Vagina (tissue), 2 donors: ENCODE measurements at regions not wholly inside any gene's neighbourhood (a gene's known extent, or its start where the extent isn't known, plus 50 kb on each side); places are given as distances from the start of the nearest gene placed in this dataset.

Experiments used
- DNase-seq, 2 donors: peaks; one replicate each; pipeline ENCODE4 v3.0.0-alpha.2; 2017; ENCODE audit errors: extremely low spot score in 2 of 2
- H3K27ac ChIP-seq: fragments of 200-600 bp; sonication (generic); one replicate; pipeline ENCODE4 v1.5.1; 2019
- H3K27me3 ChIP-seq: fragments of 200-600 bp; sonication (generic); one replicate; pipeline ENCODE4 v1.5.1; 2019
- H3K36me3 ChIP-seq, 2 donors: fragments of 200-600 bp; sonication (generic); one replicate each; pipeline ENCODE4 v1.5.1; 2017 to 2019
- H3K4me1 ChIP-seq: fragments of 200-600 bp; sonication (generic); one replicate; pipeline ENCODE4 v1.5.1; 2019
- H3K4me3 ChIP-seq, 2 donors: fragments of 200-600 bp; sonication (generic); 1 replicate in 1 of 2; 2 replicates in 1 of 2; pipeline ENCODE4 v1.5.1; 2016 to 2019
- H3K9me3 ChIP-seq: fragments of 200-600 bp; sonication (generic); one replicate; pipeline ENCODE4 v1.5.1; 2019
- POLR2A ChIP-seq, 2 donors: fragments of 450-650 bp; IDR thresholded peaks; one replicate each; pipeline ENCODE4 v1.6.1; 2017; ENCODE audit warnings: antibody characterized with exemption in 2 of 2, mild to moderate bottlenecking in 2 of 2, moderate library complexity in 2 of 2
- POLR2AphosphoS5 ChIP-seq, 2 donors: sonication (generic); formaldehyde crosslinking; IDR thresholded peaks; one replicate each; pipeline ENCODE4 v1.9.0; 2017; ENCODE audit warnings: antibody characterized with exemption in 2 of 2, mild to moderate bottlenecking in 2 of 2, low read depth in 1 of 2; ENCODE audit not compliant: insufficient read depth in 1 of 2
- intact Hi-C: fragments of 100-400 bp; cut with DNase I; formaldehyde crosslinking; loops from one replicate; pipeline ENCODE4 v1.15.1; 2023
- TF ChIP-seq, protein P1 (sequence below), 3 experiments: fragments of 450-650 bp in 2 of 3; fragments of 200-600 bp in 1 of 3; sonication (generic) in 1 of 3; IDR thresholded peaks; one replicate each; pipeline ENCODE4 v1.5.1; 2017 to 2019; ENCODE audit warnings: antibody characterized with exemption in 3 of 3, mild to moderate bottlenecking in 2 of 3, moderate library complexity in 2 of 3

- Histone ChIP-seq H3K4me1 (no peaks in the 10 kb centered on the region), H3K9me3 (no peaks in the 10 kb centered on the region), H3K27me3 (no peaks in the 10 kb centered on the region), H3K4me3 (no peak overlapping the region), H3K36me3 (no peaks in the 10 kb centered on the region), H3K27ac (no peak overlapping the region)
- no peak for TF ChIP-seq POLR2AphosphoS5 (IDR thresholded peaks at IDR 0.05; ENCODE audit: insufficient read depth in 1 of 2, low read depth in 1 of 2)
- intact Hi-C loops: no loop called here
- DNase-seq: peak in 1 of 2 donors; percentile 60
These were observed 71.5 kb upstream of the SFSWAP start for GRCh38 chr12:131639270-131639940.

GRCh38 chr12:131640525-131640924 is 70.4 kb upstream of the SFSWAP start:
- no peaks in the 10 kb centered on the region for H3K27me3 ChIP-seq
- no peaks in the 10 kb centered on the region for H3K4me1 ChIP-seq
- intact Hi-C loops: loop anchor here (5.0 kb wide), 1 partner anchor 333 kb away; no protein-coding TSS in a partner anchor
- H3K36me3 ChIP-seq: no peaks in the 10 kb centered on the region
- H3K27ac ChIP-seq: no peak overlapping the region
- TF ChIP-seq, protein P1, sequence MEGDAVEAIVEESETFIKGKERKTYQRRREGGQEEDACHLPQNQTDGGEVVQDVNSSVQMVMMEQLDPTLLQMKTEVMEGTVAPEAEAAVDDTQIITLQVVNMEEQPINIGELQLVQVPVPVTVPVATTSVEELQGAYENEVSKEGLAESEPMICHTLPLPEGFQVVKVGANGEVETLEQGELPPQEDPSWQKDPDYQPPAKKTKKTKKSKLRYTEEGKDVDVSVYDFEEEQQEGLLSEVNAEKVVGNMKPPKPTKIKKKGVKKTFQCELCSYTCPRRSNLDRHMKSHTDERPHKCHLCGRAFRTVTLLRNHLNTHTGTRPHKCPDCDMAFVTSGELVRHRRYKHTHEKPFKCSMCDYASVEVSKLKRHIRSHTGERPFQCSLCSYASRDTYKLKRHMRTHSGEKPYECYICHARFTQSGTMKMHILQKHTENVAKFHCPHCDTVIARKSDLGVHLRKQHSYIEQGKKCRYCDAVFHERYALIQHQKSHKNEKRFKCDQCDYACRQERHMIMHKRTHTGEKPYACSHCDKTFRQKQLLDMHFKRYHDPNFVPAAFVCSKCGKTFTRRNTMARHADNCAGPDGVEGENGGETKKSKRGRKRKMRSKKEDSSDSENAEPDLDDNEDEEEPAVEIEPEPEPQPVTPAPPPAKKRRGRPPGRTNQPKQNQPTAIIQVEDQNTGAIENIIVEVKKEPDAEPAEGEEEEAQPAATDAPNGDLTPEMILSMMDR (IDR thresholded peaks at IDR 0.05): no peak
- no peak for TF ChIP-seq POLR2A (IDR thresholded peaks at IDR 0.05)
- TF ChIP-seq POLR2AphosphoS5 (IDR thresholded peaks at IDR 0.05; ENCODE audit: insufficient read depth in 1 of 2, low read depth in 1 of 2): no peak
- no peaks in the 10 kb centered on the region for H3K9me3 ChIP-seq
- DNase-seq: no peak
- no peak overlapping the region for H3K4me3 ChIP-seq

DNA sequence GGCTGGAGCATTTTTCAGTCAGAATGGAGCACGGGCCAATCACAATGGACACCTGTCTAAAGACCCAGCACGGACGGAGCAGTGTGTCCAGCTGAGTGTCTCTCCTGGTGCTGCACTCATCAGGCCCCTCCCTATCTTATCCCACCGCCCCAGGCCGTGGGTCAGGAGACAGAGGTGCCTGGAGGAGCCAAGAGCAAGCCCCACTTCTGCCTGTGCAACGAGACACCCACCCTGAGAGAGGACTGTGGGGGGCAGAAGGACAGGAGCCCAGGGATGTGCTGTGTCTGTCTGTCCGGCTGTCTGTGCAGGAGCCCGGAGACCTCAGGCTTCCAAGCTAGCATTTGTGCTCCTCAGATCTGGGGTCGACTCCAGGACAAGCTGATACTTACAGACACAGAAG is 69.6 kb upstream of the SFSWAP start:
- Histone ChIP-seq H3K4me1 (no peaks in the 10 kb centered on the region), H3K27me3 (no peaks in the 10 kb centered on the region), H3K4me3 (no peak overlapping the region), H3K9me3 (no peaks in the 10 kb centered on the region), H3K36me3 (no peaks in the 10 kb centered on the region), H3K27ac (no peak overlapping the region)
- TF ChIP-seq POLR2A (IDR thresholded peaks at IDR 0.05): no peak
- TF ChIP-seq, protein P1 (IDR thresholded peaks at IDR 0.05): no peak
- TF ChIP-seq POLR2AphosphoS5 (IDR thresholded peaks at IDR 0.05; ENCODE audit: insufficient read depth in 1 of 2, low read depth in 1 of 2): no peak
- intact Hi-C loops: loop anchor here (5.0 kb wide), 1 partner anchor 334 kb away; no protein-coding TSS in a partner anchor
- no peak for DNase-seq

- no peaks in the 10 kb centered on the region for H3K36me3 ChIP-seq
- no peak overlapping the region for H3K27ac ChIP-seq
- no peak for DNase-seq
- intact Hi-C loops: loop anchor here (5.0 kb wide), 1 partner anchor 335 kb away; no protein-coding TSS in a partner anchor
- no peak overlapping the region for H3K4me3 ChIP-seq
- no peaks in the 10 kb centered on the region for H3K27me3 ChIP-seq
- TF ChIP-seq, protein P1 (IDR thresholded peaks at IDR 0.05): no peak
- TF ChIP-seq POLR2AphosphoS5 (IDR thresholded peaks at IDR 0.05; ENCODE audit: insufficient read depth in 1 of 2, low read depth in 1 of 2) (no peak), POLR2A (IDR thresholded peaks at IDR 0.05) (no peak)
- H3K9me3 ChIP-seq: no peaks in the 10 kb centered on the region
- no peaks in the 10 kb centered on the region for H3K4me1 ChIP-seq
These were observed 68.8 kb upstream of the SFSWAP start for GRCh38 chr12:131642101-131642540.

- Histone ChIP-seq H3K9me3 (no peaks in the 10 kb centered on the region), H3K4me3 (no peak overlapping the region), H3K27ac (no peak overlapping the region), H3K36me3 (no peaks in the 10 kb centered on the region), H3K4me1 (no peaks in the 10 kb centered on the region), H3K27me3 (no peaks in the 10 kb centered on the region)
- intact Hi-C loops: loop anchor here (5.0 kb wide), 1 partner anchor 335 kb away; no protein-coding TSS in a partner anchor
- TF ChIP-seq POLR2A (IDR thresholded peaks at IDR 0.05): no peak
- TF ChIP-seq POLR2AphosphoS5 (IDR thresholded peaks at IDR 0.05; ENCODE audit: insufficient read depth in 1 of 2, low read depth in 1 of 2): no peak
- TF ChIP-seq, protein P1 (IDR thresholded peaks at IDR 0.05): no peak
- DNase-seq: no peak
These were observed 68.1 kb upstream of the SFSWAP start for GRCh38 chr12:131642771-131643170.
